A673 (cell line): ENCODE measurements at regions not wholly inside any gene's neighbourhood (a gene's known extent, or its start where the extent isn't known, plus 50 kb on each side); places are given as distances from the start of the nearest gene placed in this dataset.

ENCODE experiments used
- BruUV-seq: library from RNA; stranded (reverse); fragments of 400-500 nt; replicated peaks from 2 replicates; lab custom pipeline; 2021; lab: Mats Ljungman, UMichigan
- CTCF ChIA-PET: fragments of 300-600 bp; sonication (Branson Sonifier 250); formaldehyde crosslinking; loops from one replicate; lab custom pipeline; 2022; ENCODE audit warnings: antibody characterized with exemption; lab: Charles Lee
- POLR2A ChIA-PET: fragments of 300-600 bp; sonication (Branson Sonifier 250); formaldehyde crosslinking; loops from one replicate; lab custom pipeline; 2022; ENCODE audit warnings: antibody characterized with exemption; ENCODE audit not compliant: low non-redundant PET; lab: Charles Lee
- DNase-seq: peaks from one replicate; pipeline ENCODE4 v3.0.0-alpha.2; 2015; ENCODE audit warnings: low spot score
- H3K27ac ChIP-seq: fragments of 200-600 bp; sonication (generic); 2 replicates; pipeline ENCODE4 v1.5.1; 2016; ENCODE audit warnings: mixed run types, low read depth, mild to moderate bottlenecking, mixed read lengths, antibody characterized with exemption, low read length; ENCODE audit not compliant: poor library complexity, severe bottlenecking
- H3K27me3 ChIP-seq: fragments of 200-600 bp; sonication (generic); replicated peaks from 2 replicates; pipeline ENCODE4 v1.6.1; 2017; ENCODE audit warnings: mixed run types, low read depth, mild to moderate bottlenecking, mixed read lengths, antibody characterized with exemption, low read length; ENCODE audit not compliant: insufficient read depth, poor library complexity
- H3K36me3 ChIP-seq: fragments of 200-600 bp; sonication (generic); 2 replicates; pipeline ENCODE4 v1.6.1; 2016; ENCODE audit warnings: mixed run types, mild to moderate bottlenecking, mixed read lengths, antibody characterized with exemption, low read length; ENCODE audit not compliant: insufficient read depth, poor library complexity, severe bottlenecking
- H3K4me1 ChIP-seq: fragments of 200-600 bp; sonication (generic); 2 replicates; pipeline ENCODE4 v1.6.1; 2017; ENCODE audit warnings: mixed run types, mild to moderate bottlenecking, mixed read lengths, antibody characterized with exemption, low read length; ENCODE audit not compliant: insufficient read depth, poor library complexity, severe bottlenecking
- H3K4me3 ChIP-seq: fragments of 200-600 bp; sonication (generic); 2 replicates; pipeline ENCODE4 v1.5.1; 2016; ENCODE audit warnings: low read depth, mixed run types, mild to moderate bottlenecking, mixed read lengths, low read length; ENCODE audit not compliant: poor library complexity, severe bottlenecking
- H3K9me3 ChIP-seq: fragments of 200-600 bp; sonication (generic); 2 replicates; pipeline ENCODE4 v1.6.1; 2016; ENCODE audit warnings: mixed run types, low read depth, mild to moderate bottlenecking, mixed read lengths, antibody characterized with exemption, low read length; ENCODE audit not compliant: poor library complexity, severe bottlenecking
- EZH2 ChIP-seq: fragments of 200-600 bp; sonication (generic); IDR thresholded peaks from 2 replicates; pipeline ENCODE4 v1.6.1; 2017; ENCODE audit warnings: borderline replicate concordance, low read depth, mild to moderate bottlenecking, mixed read lengths, antibody characterized with exemption, low read length; ENCODE audit not compliant: poor library complexity, severe bottlenecking
- intact Hi-C: fragments of 100-400 bp; cut with micrococcal nuclease; formaldehyde crosslinking; loops from one replicate; pipeline ENCODE4 v1.10.0; 2022; ENCODE audit not compliant: unreplicated experiment
- TF ChIP-seq, protein P1 (sequence below): fragments of 300-800, 200-600 bp; sonication (generic); conservative IDR thresholded peaks from 2 replicates; pipeline ENCODE4 v1.5.1; 2017; ENCODE audit warnings: low read depth, mild to moderate bottlenecking, antibody characterized with exemption, low read length, moderate library complexity, mixed read lengths

DNA sequence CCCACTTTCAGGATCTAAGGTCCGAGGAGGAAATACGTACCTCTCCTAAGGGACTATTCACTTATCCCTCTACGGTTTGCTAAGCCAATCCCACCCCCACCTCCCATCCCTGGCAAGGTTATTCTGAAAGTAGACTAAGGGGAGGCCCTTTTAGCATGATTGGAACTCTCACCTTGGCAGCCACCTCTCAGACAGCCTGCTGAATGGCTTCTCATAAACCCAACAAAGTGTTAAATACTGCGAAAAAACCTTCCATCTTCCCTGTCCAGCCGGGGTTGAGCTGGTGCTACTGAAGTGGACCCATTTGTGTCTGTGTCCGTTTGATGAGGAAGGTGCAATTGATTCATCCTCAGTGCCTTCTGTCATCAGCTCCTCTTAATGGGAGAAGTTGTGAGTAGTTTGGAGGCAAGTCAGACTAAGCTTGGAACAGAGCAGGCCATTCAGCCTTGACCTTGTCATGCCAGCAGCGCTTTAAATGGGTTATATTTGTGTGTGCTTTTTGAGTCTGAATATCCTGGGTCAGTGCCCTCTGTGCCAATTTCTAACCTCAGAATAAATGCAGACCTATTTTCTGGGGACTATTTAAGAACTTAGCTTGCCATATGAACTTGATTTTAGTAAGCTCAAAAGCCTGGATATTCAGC is 476.3 kb upstream of the ZNF608 start:
- Histone ChIP-seq H3K9me3 (no peaks in the 10 kb centered on the region), H3K4me3 (no peak overlapping the region), H3K27me3 (no peaks in the 10 kb centered on the region), H3K36me3 (no peaks in the 10 kb centered on the region), H3K4me1 (no peaks in the 10 kb centered on the region), H3K27ac (no peak overlapping the region)
- POLR2A ChIA-PET: no interaction called here
- no peak for DNase-seq
- CTCF ChIA-PET: no interaction called here
- no peak for TF ChIP-seq EZH2
- TF ChIP-seq, protein P1, sequence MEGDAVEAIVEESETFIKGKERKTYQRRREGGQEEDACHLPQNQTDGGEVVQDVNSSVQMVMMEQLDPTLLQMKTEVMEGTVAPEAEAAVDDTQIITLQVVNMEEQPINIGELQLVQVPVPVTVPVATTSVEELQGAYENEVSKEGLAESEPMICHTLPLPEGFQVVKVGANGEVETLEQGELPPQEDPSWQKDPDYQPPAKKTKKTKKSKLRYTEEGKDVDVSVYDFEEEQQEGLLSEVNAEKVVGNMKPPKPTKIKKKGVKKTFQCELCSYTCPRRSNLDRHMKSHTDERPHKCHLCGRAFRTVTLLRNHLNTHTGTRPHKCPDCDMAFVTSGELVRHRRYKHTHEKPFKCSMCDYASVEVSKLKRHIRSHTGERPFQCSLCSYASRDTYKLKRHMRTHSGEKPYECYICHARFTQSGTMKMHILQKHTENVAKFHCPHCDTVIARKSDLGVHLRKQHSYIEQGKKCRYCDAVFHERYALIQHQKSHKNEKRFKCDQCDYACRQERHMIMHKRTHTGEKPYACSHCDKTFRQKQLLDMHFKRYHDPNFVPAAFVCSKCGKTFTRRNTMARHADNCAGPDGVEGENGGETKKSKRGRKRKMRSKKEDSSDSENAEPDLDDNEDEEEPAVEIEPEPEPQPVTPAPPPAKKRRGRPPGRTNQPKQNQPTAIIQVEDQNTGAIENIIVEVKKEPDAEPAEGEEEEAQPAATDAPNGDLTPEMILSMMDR: no peak
- intact Hi-C loops: no loop called here
- BruUV-seq: no TSS peak

DNA sequence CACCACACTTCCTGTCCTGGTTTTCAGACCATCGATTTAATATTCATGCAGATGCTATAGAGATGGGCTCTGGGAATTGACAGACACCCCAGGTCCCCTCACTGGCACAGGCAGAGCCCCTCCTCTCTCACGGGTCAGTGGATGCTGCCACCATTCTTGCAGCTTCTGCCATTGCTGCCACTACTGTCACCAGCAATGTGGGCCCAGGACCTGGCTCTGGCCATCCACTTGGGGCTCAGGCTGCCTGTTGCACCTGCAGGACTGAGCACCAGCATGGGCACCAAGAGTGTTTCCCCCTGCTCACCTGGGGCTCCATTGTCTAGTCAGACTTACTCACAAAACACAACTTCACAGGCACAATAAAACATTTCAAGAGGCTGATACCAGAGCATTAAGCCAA is 479.0 kb upstream of the ZNF608 start:
- no peaks in the 10 kb centered on the region for H3K9me3 ChIP-seq
- no peak for TF ChIP-seq EZH2
- TF ChIP-seq, protein P1: no peak
- H3K27ac ChIP-seq: no peak overlapping the region
- ChIA-PET POLR2A (no interaction called here), CTCF (no interaction called here)
- no peaks in the 10 kb centered on the region for H3K27me3 ChIP-seq
- no peak for DNase-seq
- intact Hi-C loops: no loop called here
- no peaks in the 10 kb centered on the region for H3K36me3 ChIP-seq
- H3K4me1 ChIP-seq: no peaks in the 10 kb centered on the region
- no peak overlapping the region for H3K4me3 ChIP-seq
- BruUV-seq: no TSS peak

DNA sequence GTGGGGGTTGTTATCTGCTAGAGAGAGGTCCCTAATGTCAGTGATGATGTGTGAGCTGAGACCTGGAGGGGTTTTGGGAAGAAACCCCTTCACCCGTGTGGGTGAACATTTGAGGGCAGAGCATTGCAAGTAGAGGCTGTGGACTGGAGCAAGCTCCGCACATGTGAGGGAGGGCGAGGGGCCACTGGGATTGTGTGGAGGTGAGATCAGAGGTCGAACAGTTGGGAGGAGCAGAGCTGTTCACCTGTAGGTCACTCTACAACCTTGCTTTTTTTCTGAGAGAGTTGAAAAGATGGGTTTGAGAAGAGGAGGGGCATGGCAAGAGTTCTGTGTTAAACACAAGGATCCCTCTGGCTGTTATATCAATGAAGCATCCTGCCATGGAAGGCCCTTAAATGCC is 480.4 kb upstream of the ZNF608 start:
- intact Hi-C loops: no loop called here
- CTCF ChIA-PET: no interaction called here
- POLR2A ChIA-PET: no interaction called here
- Histone ChIP-seq H3K9me3 (no peaks in the 10 kb centered on the region), H3K4me3 (no peak overlapping the region), H3K27ac (no peak overlapping the region), H3K27me3 (no peaks in the 10 kb centered on the region), H3K4me1 (no peaks in the 10 kb centered on the region), H3K36me3 (no peaks in the 10 kb centered on the region)
- no peak for TF ChIP-seq EZH2
- TF ChIP-seq, protein P1: no peak
- DNase-seq: no peak
- BruUV-seq: no TSS peak
